Inferior parietal cortex (tissue), 1 donor: ENCODE measurements at regions not wholly inside any gene's neighbourhood (a gene's known extent, or its start where the extent isn't known, plus 50 kb on each side); places are given as distances from the start of the nearest gene placed in this dataset.
"Not testable (repeated sequence)": the region's sequence is repeated elsewhere in the genome, so short reads cannot be mapped to it uniquely, and the experiment has no call there.

Experiments
- DNase-seq: peaks from one replicate; pipeline ENCODE4 v3.0.0-alpha.2; 2016; ENCODE audit errors: extremely low spot score

DNA sequence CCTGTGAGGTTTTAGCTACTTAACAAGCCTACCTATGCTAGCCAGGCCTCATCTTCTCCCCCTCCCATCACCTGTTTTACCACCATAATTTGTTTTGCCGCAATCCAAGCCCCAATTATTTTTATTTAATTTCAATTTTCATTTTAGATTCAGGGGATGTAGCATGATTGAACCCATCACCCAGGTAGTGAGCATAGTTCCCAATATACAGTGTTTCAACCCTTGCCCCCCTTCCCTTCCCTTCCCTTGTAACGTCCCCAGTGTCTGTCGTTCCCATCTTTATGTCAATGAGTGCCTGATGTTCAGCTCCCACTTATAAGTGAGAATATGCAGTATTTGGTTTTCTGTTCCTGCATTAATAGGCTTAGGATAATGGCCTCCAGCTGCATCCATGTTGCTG, 885.0 kb downstream of the UQCRFS1 start:
- no peak for DNase-seq

DNA sequence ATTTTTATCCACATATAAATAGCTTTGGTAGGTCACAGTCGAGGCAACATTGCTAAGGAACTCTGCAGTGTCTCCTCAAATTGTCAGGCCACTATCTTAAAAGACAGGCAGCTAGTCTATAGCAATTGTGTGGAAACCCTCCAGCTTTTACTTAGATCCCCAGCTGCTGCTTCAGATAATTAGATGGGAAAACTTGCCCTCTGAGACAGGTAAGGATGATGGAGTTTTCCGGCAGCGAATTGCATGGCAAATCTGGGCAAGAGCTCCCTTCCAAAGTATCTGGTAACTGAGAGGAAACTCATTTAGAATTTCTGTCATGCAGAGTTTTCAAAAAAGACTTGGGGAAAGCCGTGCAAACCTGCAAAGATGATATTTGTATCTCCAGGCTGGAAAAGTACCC, 886.2 kb downstream of the UQCRFS1 start:
- no peak for DNase-seq

DNA sequence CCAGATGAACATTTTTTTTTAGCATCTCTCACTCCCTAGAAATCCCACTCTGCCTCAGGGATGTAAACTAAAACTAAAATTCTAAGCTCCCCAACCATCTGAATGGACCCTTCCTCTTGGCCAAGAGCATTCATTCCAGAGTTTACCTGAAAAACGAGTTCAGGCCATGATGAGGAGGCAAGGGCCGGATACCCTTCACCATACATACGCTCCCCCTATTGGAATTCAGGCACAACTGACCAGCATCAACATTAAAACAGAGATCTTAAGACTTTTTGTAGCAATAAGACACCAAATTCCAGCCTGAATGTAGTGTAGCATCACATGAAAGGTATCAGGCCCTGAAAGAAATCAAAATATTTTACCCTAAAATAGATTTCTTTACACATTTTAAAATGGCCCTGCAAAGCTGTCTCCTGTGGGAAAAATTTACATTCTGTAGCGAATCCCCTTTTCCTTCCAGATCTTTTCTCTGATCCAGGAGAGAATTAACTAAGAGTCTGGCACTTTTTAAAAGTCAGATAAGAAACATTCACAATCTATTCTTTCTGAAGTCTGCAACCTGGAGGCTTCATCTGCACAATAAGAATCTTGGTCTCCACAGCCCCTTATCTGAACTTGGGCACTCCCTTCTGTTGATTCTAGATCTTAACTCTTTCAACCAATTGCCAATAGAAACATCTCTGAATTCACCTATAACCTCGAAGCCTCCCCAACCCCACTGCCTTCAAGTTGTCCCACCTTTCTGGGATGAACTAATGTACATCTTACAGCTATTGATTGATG, 888.5 kb downstream of the UQCRFS1 start:
- DNase-seq, result no peak

DNA sequence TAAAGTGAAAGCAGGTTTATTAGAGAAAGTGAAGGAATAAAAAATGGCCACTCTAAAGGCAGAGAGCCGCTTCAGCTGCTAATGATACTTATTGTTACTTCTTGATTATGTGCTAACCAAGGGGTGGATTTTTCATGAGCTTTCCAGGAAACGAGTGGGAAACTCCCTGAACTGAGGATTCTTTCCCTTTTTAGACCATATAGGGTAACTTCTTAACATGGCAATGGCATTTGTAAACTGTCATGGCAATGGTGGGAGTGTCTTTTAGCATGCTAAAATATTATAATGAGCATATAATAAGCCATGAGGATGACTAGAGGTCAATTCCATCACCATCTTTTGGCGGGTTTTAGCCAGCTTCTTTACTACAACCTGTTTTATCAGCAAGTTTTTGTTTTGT, 890.0 kb downstream of the UQCRFS1 start:
- DNase-seq, result no peak

GRCh38 chr19:28322491-28322890, 890.5 kb downstream of the UQCRFS1 start:
- DNase-seq, result no peak

GRCh38 chr19:28319918-28320317, 893.0 kb downstream of the UQCRFS1 start:
- no peak for DNase-seq

DNA sequence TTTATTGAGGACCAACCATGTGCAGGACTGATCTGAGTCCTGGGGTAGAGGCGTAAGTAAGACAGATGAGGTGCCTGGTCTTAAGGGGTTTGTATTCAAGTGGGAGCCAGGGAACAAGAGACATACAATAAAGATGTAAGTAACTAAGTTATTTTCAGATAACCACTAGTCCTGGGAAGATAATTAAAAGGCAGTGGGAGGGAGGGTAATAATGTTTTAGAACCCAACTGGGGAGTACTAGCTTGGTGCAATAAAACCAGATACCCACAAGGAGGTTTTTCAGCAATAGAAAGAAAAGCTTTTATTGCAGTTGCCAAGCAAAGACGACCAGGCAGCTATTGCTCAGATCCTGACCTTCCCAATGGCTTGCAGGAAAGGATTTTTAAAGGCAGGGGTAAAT, 893.7 kb downstream of the UQCRFS1 start:
- DNase-seq, result no peak

DNA sequence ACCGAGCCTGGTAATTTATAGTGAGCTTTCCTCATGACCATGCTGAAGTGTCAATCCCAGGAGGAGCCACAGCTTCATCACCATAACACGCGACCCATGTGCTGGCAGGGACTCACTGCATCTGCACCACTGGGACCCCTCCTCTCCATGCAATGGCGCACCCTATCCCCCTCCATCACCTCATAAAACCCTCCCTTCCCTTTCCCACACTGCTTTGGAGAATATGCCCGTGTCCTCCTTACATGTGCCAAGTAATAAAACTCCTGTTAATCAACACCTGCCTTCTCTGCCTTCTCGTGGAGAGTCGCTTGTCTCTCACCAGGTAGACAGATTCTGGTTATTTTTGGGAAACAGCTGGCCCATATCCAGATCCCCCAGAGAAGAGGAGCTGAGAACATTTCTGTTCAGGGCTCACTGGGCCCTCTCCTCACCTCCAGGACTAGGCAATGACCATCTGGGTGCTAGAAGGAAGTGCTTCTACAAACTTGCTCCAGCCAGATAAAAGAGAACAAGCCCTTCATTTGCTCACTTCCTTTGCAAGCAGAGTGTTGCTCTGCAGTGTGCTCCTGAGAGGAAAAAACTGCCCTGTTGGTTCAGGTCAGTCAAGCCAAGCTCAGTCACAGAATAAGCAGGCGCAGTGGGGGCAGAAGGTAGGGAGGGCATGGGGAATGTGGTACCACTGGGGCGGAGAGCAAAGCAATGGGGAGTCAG, 894.3 kb downstream of the UQCRFS1 start:
- no peak for DNase-seq

DNA sequence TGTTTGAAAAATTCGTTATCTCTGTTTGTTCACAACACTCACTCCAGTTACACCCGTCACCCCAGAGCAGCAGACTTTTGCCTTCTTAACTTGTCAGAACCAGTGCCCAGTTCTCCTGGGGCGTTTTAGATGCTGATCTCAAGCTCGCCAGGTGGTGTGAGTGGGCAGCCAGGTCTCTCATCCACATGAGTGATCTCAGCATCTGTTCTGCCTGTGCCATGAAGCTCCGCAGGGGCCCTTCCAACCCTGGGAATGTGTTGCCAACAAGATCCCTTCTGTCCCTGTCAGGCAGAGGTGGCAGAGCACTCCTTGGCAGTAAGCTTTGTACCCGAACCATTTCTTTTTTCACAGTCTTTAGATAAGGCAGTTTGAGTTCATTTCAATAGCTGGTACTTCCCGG, 896.5 kb downstream of the UQCRFS1 start:
- DNase-seq, result no peak

GRCh38 chr19:28314756-28315155, 898.2 kb downstream of the UQCRFS1 start:
- no peak for DNase-seq

DNA sequence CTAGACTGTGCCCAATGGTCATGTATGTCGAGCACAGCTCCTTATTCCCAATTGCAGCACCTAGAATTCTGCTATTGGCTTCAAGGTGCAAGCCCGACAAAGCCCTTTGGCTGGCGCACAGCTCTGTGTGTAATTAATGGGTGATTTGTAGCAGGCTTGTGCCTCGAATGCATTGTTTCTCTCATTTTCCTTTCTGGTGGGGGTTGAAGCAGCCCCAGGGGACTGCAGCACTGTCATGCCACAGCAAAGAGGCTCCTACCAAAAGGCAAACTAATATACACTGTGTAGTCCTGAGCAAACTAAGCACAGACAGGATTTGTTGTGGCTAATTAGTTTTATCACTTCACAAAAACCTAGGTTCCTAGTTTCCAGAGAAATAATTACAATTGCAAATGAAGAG, 898.7 kb downstream of the UQCRFS1 start:
- DNase-seq, result no peak

GRCh38 chr19:28313633-28314032, 899.3 kb downstream of the UQCRFS1 start:
- DNase-seq, result no peak

DNA sequence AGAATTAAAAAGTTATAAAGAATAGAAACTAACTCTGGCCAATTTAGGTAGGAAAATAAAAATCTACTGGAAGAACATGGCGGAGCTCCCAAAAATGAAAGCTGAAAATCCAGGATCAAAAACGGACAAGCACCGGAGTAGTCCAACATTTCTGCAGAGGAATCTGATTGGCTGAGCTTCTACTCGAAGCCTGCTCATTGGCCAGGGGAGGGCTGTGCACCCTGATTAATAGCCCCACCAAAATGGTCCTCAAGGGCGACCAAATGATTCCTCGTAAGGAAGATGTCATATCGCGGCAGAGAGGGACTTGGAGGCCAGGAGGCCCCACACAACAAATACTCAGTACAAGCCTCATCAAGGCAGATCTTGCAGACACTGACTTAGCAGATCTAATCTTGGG, 900.7 kb downstream of the UQCRFS1 start:
- no peak for DNase-seq

DNA sequence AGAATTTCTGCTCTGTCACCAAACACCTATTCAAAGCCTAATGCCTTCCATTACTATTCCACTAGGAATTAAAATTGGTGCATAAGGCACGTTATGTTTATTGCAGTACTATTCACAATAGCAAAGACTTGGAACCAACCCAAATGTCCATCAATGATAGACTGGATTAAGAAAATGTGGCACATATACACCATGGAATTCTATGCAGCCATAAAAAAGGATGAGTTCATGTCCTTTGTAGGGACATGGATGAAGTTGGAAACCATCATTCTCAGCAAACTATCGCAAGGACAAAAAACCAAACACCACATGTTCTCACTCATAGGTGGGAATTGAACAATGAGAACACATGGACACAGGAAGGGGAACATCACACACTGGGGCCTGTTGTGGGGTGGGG, 902.1 kb downstream of the UQCRFS1 start:
- not testable (repeated sequence) for DNase-seq

GRCh38 chr19:28309070-28309469, 903.9 kb downstream of the UQCRFS1 start:
- DNase-seq, result no peak

GRCh38 chr19:28307963-28308362, 905.0 kb downstream of the UQCRFS1 start:
- no peak for DNase-seq

DNA sequence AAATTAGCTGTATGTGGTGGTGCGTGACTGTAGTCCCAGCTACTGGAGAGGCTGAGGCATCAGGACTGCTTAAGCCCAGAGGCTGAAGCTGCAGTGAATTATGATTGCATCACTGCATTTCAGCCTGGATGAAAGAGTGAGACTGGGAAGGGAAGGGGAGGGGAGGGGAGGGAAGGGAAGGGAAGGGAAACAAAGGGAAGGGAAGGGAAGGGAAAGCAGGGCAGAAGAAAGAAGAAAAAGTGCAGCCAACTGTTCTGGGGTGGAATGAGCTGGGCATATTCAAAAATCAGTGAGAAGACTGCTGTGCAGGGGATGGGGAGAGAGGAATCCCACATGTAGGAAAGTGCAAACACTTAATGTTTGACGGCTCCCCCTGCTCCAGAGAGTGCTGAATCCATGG, 905.5 kb downstream of the UQCRFS1 start:
- DNase-seq, result no peak

DNA sequence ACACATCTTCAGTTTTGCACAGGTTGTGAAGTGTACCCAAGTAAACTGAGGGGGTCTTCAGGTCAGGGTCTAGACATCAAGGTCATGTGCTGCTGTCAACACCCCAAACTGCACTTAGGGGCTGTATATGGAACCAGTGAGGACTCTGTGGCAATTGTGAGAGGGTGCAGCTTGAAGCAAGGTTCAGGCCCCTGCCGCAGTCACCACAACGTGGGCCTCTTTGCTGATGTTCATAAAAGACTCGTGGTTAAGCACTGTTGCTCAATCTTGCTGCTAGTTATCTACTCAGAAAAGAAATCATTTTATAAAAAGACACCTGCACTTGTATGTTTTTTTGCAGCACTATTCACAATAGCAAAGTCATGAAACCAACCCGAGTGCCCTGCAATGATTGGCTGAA, 907.4 kb downstream of the UQCRFS1 start:
- no peak for DNase-seq

DNA sequence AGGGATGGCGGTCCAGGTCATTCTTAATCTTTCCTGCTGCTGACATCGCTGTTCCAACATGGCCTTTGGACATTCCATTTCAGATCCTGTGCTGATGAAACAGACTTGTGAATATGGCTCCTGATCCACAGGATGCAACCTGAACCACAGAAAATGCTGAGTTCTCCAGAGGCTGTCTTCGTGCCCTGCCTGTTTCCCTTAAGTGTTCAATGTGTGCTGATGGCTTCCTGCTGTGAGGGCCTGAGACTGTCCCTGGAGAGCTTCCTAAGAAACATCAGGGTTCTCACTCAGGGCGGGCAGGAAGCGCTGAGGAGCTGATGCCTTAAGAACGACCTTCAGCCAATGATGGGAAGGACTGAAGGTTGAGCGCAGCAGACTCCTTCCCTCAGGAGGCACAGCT, 909.4 kb downstream of the UQCRFS1 start:
- no peak for DNase-seq

- no peak for DNase-seq
Measured at GRCh38 chr19:28301961-28302360, 911.0 kb downstream of the UQCRFS1 start.

- no peak for DNase-seq
Measured at GRCh38 chr19:28301463-28301862, 911.5 kb downstream of the UQCRFS1 start.

DNA sequence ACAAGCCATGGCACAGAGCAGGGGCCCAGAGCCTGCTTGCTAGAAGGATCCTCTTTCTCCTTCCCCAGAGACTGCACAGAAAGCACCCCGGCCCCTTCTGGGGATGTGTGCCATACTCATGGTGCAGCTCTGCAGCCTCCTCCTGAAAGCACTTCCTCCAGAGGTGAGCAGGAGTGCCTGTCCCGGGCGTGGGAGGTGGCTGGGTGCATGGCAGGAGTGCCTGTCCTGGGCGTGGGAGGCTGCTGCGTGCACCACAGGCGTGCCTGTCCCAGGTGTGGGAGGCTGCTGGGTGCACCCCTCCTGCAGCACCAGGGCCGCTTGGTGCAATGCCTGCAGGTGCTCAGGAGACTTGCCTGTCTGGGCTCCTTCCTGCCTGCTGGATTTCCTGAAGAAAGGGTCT, 913.3 kb downstream of the UQCRFS1 start:
- DNase-seq, result no peak

GRCh38 chr19:28297586-28298157, 915.3 kb downstream of the UQCRFS1 start:
- DNase-seq, result no peak
